Neutrophil (primary cell): ENCODE measurements at regions not wholly inside any gene's neighbourhood (a gene's known extent, or its start where the extent isn't known, plus 50 kb on each side); places are given as distances from the start of the nearest gene placed in this dataset.

ENCODE experiments used
- H3K27ac ChIP-seq: fragments of 200-600 bp; sonication (generic); 2 replicates; pipeline ENCODE4 v1.5.1; 2016; ENCODE audit warnings: mild to moderate bottlenecking, moderate library complexity
- H3K27me3 ChIP-seq: fragments of 200-600 bp; sonication (generic); 2 replicates; pipeline ENCODE4 v1.6.0; 2016; ENCODE audit warnings: mild to moderate bottlenecking
- H3K36me3 ChIP-seq: fragments of 200-600 bp; sonication (generic); 2 replicates; pipeline ENCODE4 v1.5.1; 2017
- H3K4me1 ChIP-seq, 2 experiments: fragments of 200-600 bp in 1 of 2; sonication (generic) in 1 of 2; 1 replicate in 1 of 2; 2 replicates in 1 of 2; pipeline versions ENCODE4 v1.5.1 to v1.6.1; 2013 to 2016; ENCODE audit warnings: low read depth in 1 of 2, low read length in 1 of 2, mild to moderate bottlenecking in 1 of 2, moderate library complexity in 1 of 2; ENCODE audit not compliant: control insufficient read depth in 1 of 2, insufficient read depth in 1 of 2
- H3K4me3 ChIP-seq, 2 experiments: fragments of 200-600 bp in 1 of 2; sonication (generic) in 1 of 2; 1 replicate in 1 of 2; 2 replicates in 1 of 2; pipeline ENCODE4 v1.5.1; 2013 to 2016; ENCODE audit warnings: low read depth in 1 of 2, low read length in 1 of 2, mild to moderate bottlenecking in 1 of 2, moderate library complexity in 1 of 2
- H3K9me3 ChIP-seq: fragments of 200-600 bp; sonication (generic); 2 replicates; pipeline ENCODE4 v1.5.1; 2016
- TF ChIP-seq, protein P1 (sequence below): fragments of 200-600 bp; sonication (generic); IDR thresholded peaks from 2 replicates; pipeline ENCODE4 v1.5.1; 2016; ENCODE audit warnings: antibody characterized with exemption

DNA sequence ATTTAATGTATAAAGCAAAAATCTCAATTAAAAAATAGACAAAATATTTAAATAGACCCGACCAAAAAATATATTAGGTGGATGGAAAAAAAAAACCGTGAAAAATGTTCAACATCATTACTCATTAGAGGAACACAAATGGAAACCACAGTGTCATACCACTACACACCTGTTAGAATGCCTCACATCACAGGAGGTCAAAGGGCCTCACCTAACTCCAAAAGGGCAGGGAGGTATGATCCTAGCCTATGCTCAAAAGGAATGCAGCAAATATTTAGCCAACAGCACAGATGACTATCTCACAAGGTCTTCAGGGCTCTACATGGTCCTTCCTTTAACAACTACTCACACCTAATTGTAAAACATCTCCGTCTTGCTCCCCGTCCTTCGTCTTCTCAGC is 185.5 kb upstream of the SETBP1 start:
- Histone ChIP-seq H3K9me3 (no peaks in the 10 kb centered on the region), H3K27ac (no peak overlapping the region), H3K4me1 (no peaks in the 10 kb centered on the region), H3K27me3 (no peaks in the 10 kb centered on the region), H3K36me3 (no peaks in the 10 kb centered on the region), H3K4me3 (no peak overlapping the region)
- TF ChIP-seq, protein P1, sequence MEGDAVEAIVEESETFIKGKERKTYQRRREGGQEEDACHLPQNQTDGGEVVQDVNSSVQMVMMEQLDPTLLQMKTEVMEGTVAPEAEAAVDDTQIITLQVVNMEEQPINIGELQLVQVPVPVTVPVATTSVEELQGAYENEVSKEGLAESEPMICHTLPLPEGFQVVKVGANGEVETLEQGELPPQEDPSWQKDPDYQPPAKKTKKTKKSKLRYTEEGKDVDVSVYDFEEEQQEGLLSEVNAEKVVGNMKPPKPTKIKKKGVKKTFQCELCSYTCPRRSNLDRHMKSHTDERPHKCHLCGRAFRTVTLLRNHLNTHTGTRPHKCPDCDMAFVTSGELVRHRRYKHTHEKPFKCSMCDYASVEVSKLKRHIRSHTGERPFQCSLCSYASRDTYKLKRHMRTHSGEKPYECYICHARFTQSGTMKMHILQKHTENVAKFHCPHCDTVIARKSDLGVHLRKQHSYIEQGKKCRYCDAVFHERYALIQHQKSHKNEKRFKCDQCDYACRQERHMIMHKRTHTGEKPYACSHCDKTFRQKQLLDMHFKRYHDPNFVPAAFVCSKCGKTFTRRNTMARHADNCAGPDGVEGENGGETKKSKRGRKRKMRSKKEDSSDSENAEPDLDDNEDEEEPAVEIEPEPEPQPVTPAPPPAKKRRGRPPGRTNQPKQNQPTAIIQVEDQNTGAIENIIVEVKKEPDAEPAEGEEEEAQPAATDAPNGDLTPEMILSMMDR, result no peak

DNA sequence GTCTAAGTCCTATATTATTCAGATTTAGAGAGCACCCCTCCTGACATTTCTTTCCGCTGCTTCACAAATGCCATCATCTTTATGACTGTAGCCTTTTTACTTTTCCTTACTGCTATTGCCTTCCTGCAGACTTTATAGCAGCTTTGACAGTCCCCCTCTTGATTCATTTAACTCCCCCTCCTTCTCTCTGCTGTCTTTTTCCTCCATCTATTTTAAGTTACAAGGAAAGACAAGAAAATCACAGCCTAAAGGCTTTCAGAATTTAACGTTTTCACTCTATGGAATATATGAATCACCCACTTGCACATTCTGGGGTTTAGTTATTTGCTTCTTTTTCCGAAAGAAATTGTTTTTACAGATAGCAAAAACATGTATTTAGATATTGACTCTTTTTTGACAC is 183.4 kb upstream of the SETBP1 start:
- H3K36me3 ChIP-seq, result no peaks in the 10 kb centered on the region
- TF ChIP-seq, protein P1, result no peak
- no peak overlapping the region for H3K27ac ChIP-seq
- H3K27me3 ChIP-seq, result no peaks in the 10 kb centered on the region
- H3K9me3 ChIP-seq, result no peaks in the 10 kb centered on the region
- H3K4me3 ChIP-seq, result no peak overlapping the region
- H3K4me1 ChIP-seq, result no peaks in the 10 kb centered on the region

DNA sequence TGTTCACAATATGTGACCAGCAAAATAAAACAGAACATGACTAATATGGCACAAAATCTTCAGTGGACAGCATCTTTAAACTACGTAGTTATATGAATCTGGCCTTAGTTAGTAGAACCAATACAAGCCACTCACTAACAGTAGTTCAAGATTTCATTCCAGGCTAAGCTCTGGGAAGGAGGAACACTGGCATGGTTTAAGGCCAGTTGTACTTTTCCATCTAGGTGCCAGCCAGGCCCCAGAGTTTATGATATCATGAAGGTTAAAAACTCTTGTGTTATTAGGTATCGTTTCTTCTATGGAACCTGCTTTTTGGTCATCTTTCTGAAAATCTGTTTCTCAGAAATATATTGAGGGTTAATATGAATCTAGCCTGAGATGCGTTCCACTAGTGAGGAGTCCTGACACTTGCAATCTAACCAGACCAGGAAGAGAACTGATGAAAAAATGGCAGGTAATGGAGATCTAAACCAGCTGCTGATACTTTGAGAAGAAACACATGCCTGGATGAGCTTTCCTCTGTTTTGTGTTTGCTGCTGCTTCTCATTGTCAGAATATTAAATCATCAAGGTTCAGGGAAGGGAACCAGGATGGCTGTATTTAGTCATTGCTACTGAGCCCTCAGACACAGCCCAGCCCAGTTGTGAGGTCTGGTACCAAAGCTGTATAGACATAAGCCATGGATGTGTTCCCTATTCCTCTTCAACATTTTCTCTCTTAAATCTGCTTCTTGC is 182.8 kb upstream of the SETBP1 start:
- Histone ChIP-seq H3K27ac (no peak overlapping the region), H3K4me1 (no peaks in the 10 kb centered on the region), H3K9me3 (no peaks in the 10 kb centered on the region), H3K36me3 (no peaks in the 10 kb centered on the region), H3K27me3 (no peaks in the 10 kb centered on the region), H3K4me3 (no peak overlapping the region)
- TF ChIP-seq, protein P1, result no peak

DNA sequence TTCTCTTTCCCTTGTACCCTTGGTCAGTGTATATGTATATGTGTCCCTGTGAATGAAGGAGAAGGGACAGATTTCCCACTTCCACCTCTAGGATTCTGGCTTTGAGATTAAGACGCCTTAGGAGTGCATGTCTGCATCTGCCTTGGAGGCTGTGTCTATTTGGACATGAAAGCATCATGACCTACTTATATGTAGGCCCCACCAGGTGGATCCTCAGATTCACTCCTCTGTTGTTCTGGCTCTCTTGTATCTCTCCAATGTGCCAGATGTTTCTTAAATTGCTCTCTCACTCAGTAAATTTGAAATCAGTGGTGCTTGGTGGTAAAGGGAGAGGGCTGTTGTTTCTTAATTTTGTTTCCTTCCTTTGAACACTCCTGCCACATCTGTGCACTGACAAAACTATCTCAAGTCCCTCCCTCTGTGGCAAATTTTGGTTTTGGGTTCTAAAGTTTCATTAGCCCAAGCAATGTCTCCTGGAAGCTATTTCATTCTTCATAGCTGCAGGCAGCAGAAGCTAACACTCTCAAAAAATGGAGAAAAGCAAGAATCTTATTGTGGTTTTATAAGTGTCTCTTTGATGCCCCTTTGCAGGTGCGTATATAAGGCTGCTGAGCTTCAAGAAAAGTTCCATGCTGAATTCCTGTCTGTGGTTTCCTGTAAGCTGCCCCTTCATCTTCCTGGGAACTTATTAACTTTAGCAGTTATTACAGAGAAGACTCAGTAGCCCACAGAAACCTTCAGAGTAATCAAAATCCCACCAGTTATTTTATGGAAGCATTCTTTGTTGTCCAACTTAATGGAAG is 179.7 kb upstream of the SETBP1 start:
- Histone ChIP-seq H3K27me3 (no peaks in the 10 kb centered on the region), H3K9me3 (no peaks in the 10 kb centered on the region), H3K4me3 (no peak overlapping the region), H3K4me1 (no peaks in the 10 kb centered on the region), H3K27ac (no peak overlapping the region), H3K36me3 (no peaks in the 10 kb centered on the region)
- TF ChIP-seq, protein P1, result no peak

DNA sequence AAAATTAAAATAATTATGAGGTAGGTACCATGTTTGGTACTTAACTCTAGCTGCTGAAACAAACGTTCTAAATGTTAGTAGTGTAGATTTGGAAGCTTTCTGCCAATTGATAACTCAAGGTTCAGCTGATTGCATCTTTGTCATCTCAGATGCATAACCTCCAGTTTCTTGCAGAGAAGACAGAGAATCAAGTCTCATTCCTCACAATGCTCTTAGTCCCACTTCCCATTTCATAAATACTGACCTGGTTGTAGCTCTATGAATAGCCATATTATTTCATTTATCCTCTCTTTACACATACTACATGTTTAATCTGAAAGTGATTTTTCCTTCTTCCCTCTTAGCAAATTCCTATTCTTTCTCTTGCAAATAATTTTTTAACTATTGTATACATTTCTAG is 178.5 kb upstream of the SETBP1 start:
- H3K27ac ChIP-seq, result no peak overlapping the region
- no peaks in the 10 kb centered on the region for H3K9me3 ChIP-seq
- peaks cover 1 to 2% of the 10 kb centered on the region in 2 experiments for H3K4me1 ChIP-seq
- TF ChIP-seq, protein P1, result no peak
- H3K27me3 ChIP-seq, result no peaks in the 10 kb centered on the region
- no peaks in the 10 kb centered on the region for H3K36me3 ChIP-seq
- H3K4me3 ChIP-seq, result no peak overlapping the region
